NB4 (cell line): ENCODE measurements at regions not wholly inside any gene's neighbourhood (a gene's known extent, or its start where the extent isn't known, plus 50 kb on each side); places are given as distances from the start of the nearest gene placed in this dataset.

Experiments used
- CTCF ChIP-seq: IDR thresholded peaks from one replicate; pipeline ENCODE4 v1.5.1; 2012; ENCODE audit warnings: low read depth, low read length
- MAX ChIP-seq: IDR thresholded peaks from 2 replicates; pipeline ENCODE4 v1.6.1; 2011; ENCODE audit warnings: low read depth, low read length
- MYC ChIP-seq: IDR thresholded peaks from 2 replicates; pipeline ENCODE4 v1.6.1; 2011; ENCODE audit warnings: low read depth, low read length
- POLR2A ChIP-seq: IDR thresholded peaks from 2 replicates; pipeline ENCODE4 v1.6.1; 2011; ENCODE audit warnings: mild to moderate bottlenecking; ENCODE audit not compliant: insufficient read length; ENCODE audit errors: extremely low read depth

GRCh38 chr18:24674200-24674599, 213.8 kb downstream of the HRH4 start:
- TF ChIP-seq MAX (no peak), CTCF (no peak), POLR2A (no peak), MYC (no peak)
